ENCODE measurements at regions not wholly inside any gene's neighbourhood (a gene's known extent, or its start where the extent isn't known, plus 50 kb on each side); places are given as distances from the start of the nearest gene placed in this dataset.

- Histone ChIP-seq H3K9ac (ENCODE audit: control insufficient read depth, insufficient read depth, low read length) (no peak overlapping the region), H3K36me3 (ENCODE audit: control insufficient read depth in 2 of 2, insufficient read depth in 2 of 2, low read length in 1 of 2) (no peaks in the 10 kb centered on the region), H3K4me2 (ENCODE audit: control insufficient read depth, insufficient read depth) (no peak overlapping the region), H3K9me3 (replicated peaks; ENCODE audit: control insufficient read depth, insufficient read depth, low read length) (no peaks in the 10 kb centered on the region), H4K20me1 (ENCODE audit: control insufficient read depth, insufficient read depth) (no peaks in the 10 kb centered on the region), H3K4me1 (ENCODE audit: control insufficient read depth, insufficient read depth, low read length) (no peaks in the 10 kb centered on the region), H3K27me3 (replicated peaks in 1 of 2; ENCODE audit: control insufficient read depth in 2 of 2, insufficient read depth in 2 of 2, low read length in 1 of 2) (no peaks in the 10 kb centered on the region), H3K79me2 (ENCODE audit: control insufficient read depth, insufficient read depth, low read length) (no peaks in the 10 kb centered on the region), H3K27ac (ENCODE audit: control insufficient read depth, insufficient read depth) (no peak overlapping the region), H2AFZ (ENCODE audit: control insufficient read depth, low read depth, low read length) (no peak overlapping the region), H3K4me3 (no peak overlapping the region)
- SMC1A ChIA-PET (ENCODE audit: uncharacterized antibody, unreplicated experiment): interaction anchor here (1.1 kb wide), 1 partner anchor 214 kb away, joined by 3 read pairs; no protein-coding TSS in a partner anchor
- CTCF ChIA-PET: interaction anchor here (0.6 kb wide), 1 partner anchor 129 kb away, joined by 3 read pairs; no protein-coding TSS in a partner anchor
- FAIRE-seq (no peak), ATAC-seq (no peak), DNase-seq (ENCODE audit: low read depth, low spot score) (no peak)
- intact Hi-C loops (cut with micrococcal nuclease; ENCODE audit: unreplicated experiment): no loop called here
- 50% methylated on average over 2 of the region's 3 CpGs for WGBS (ENCODE audit: insufficient coverage, insufficient replicate concordance, low lambda C conversion rate, missing lambda C conversion rate)
- TF ChIP-seq ZNF274 (IDR thresholded peaks at IDR 0.05; ENCODE audit: insufficient read depth, insufficient read length): no peak
- TF ChIP-seq NKRF (conservative IDR thresholded peaks at IDR 0.05): no peak
- TF ChIP-seq, protein P1, sequence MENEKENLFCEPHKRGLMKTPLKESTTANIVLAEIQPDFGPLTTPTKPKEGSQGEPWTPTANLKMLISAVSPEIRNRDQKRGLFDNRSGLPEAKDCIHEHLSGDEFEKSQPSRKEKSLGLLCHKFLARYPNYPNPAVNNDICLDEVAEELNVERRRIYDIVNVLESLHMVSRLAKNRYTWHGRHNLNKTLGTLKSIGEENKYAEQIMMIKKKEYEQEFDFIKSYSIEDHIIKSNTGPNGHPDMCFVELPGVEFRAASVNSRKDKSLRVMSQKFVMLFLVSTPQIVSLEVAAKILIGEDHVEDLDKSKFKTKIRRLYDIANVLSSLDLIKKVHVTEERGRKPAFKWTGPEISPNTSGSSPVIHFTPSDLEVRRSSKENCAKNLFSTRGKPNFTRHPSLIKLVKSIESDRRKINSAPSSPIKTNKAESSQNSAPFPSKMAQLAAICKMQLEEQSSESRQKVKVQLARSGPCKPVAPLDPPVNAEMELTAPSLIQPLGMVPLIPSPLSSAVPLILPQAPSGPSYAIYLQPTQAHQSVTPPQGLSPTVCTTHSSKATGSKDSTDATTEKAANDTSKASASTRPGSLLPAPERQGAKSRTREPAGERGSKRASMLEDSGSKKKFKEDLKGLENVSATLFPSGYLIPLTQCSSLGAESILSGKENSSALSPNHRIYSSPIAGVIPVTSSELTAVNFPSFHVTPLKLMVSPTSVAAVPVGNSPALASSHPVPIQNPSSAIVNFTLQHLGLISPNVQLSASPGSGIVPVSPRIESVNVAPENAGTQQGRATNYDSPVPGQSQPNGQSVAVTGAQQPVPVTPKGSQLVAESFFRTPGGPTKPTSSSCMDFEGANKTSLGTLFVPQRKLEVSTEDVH (IDR thresholded peaks at IDR 0.05; ENCODE audit: low read depth, partially characterized antibody): no peak
- no peak for TF ChIP-seq TAF1 (IDR thresholded peaks at IDR 0.05; ENCODE audit: borderline replicate concordance, low read depth, low read length)
- no peak for TF ChIP-seq ZBTB40 (IDR thresholded peaks at IDR 0.05; ENCODE audit: borderline replicate concordance)
- TF ChIP-seq, protein P2, sequence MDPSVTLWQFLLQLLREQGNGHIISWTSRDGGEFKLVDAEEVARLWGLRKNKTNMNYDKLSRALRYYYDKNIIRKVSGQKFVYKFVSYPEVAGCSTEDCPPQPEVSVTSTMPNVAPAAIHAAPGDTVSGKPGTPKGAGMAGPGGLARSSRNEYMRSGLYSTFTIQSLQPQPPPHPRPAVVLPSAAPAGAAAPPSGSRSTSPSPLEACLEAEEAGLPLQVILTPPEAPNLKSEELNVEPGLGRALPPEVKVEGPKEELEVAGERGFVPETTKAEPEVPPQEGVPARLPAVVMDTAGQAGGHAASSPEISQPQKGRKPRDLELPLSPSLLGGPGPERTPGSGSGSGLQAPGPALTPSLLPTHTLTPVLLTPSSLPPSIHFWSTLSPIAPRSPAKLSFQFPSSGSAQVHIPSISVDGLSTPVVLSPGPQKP (IDR thresholded peaks at IDR 0.05; ENCODE audit: low read depth, low read length): no peak
- TF ChIP-seq SIN3A (IDR thresholded peaks at IDR 0.05; ENCODE audit: low read depth, low read length): no peak
- no peak for TF ChIP-seq FOXK2 (IDR thresholded peaks at IDR 0.05)
- no TSS peak for BruUV-seq (replicated peaks)
- in situ Hi-C loops (cut with MboI): no loop called here
- POLR2A ChIA-PET: no interaction called here
- RAD21 ChIA-PET (ENCODE audit: unreplicated experiment): no interaction called here
Observed at GRCh38 chr7:138258197-138258559, 181.9 kb downstream of the AKR1D1 start.
